Activated B cell treated with CpG ODN at 0.5 μM for 24 hours (primary cell): ENCODE measurements at regions not wholly inside any gene's neighbourhood (a gene's known extent, or its start where the extent isn't known, plus 50 kb on each side); places are given as distances from the start of the nearest gene placed in this dataset.

Experiments
- ATAC-seq: fragments of 200-7000 bp; cut with Tn5 transposase; one replicate; pipeline ENCODE4 v1.10.0; 2021; ENCODE audit warnings: low read depth, mild to moderate bottlenecking, moderate library complexity
- CTCF ChIA-PET: fragments of 350-600 bp; sonication (Branson Sonifier 250); formaldehyde crosslinking; loops from one replicate; lab custom pipeline; 2021; ENCODE audit warnings: antibody characterized with exemption; lab: Charles Lee
- POLR2A ChIA-PET: fragments of 350-600 bp; sonication (Branson Sonifier 250); formaldehyde crosslinking; loops from one replicate; lab custom pipeline; 2021; ENCODE audit warnings: antibody characterized with exemption; lab: Charles Lee
- DNase-seq: peaks from one replicate; pipeline ENCODE4 v3.0.0; 2022
- H3K27ac Mint-ChIP-seq: one replicate; pipeline ENCODE4 v1.8.0; 2020; ENCODE audit warnings: mixed read lengths
- H3K27me3 Mint-ChIP-seq: one replicate; pipeline ENCODE4 v1.8.0; 2021; ENCODE audit warnings: mixed read lengths
- H3K36me3 Mint-ChIP-seq: one replicate; pipeline ENCODE4 v1.8.0; 2021; ENCODE audit warnings: low read depth, mixed read lengths
- H3K4me1 Mint-ChIP-seq: one replicate; pipeline ENCODE4 v1.8.0; 2021; ENCODE audit warnings: mixed read lengths
- H3K4me3 Mint-ChIP-seq: one replicate; pipeline ENCODE4 v1.8.0; 2020; ENCODE audit warnings: mild to moderate bottlenecking, mixed read lengths
- H3K9me3 Mint-ChIP-seq: one replicate; pipeline ENCODE4 v1.8.0; 2020; ENCODE audit warnings: mixed read lengths
- intact Hi-C: fragments of 100-400 bp; cut with micrococcal nuclease; formaldehyde crosslinking; loops from one replicate; pipeline ENCODE4 v1.15.1; 2024
- TF ChIP-seq, protein P1 (sequence below): fragments of 200-600 bp; IDR thresholded peaks from one replicate; pipeline ENCODE4 v1.8.0; 2022; ENCODE audit warnings: antibody characterized with exemption, mild to moderate bottlenecking

DNA sequence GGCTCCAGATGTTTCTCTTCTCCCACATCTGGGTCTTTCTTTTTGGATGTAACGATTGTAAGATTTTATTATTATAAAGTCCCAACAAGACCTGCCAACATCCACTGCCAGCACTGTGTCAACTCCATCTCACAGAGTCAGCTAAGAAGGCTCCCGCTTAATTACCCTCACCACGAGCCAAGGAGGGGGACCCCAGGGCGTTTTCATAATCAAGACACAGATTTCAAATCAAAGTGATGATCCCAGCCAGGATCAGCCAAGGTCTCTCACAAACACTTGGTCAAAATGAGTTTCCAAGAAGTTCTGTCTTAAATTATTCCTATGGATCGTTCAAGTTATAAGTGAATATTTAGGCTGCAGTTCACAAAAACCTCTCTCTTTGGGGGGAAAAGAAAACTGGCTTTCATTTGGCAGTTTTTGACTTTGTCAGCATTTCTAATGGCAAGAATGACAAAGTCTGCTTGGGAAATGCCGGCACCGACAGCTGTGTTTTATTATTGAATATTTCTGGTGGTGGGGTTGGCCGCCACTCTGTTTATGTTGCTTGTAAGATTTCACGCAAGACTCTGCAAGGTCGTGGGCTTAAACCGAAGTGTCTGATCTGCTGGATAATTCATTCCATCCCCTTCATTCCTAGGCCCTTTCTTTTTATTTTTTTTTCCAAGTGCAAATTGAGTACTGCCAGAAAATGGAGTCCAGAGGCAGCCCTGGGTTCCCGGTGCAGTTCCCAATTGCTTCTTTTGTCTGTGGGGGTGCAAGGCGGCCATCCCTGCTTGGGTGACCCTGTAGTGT, 170.2 kb upstream of the PMEPA1 start:
- H3K27me3 Mint-ChIP-seq, result peaks cover 19% of the 10 kb centered on the region
- H3K4me1 Mint-ChIP-seq, result no peaks in the 10 kb centered on the region
- no peaks in the 10 kb centered on the region for H3K36me3 Mint-ChIP-seq
- CTCF ChIA-PET, result no interaction called here
- no peaks in the 10 kb centered on the region for H3K9me3 Mint-ChIP-seq
- no peak for ATAC-seq
- TF ChIP-seq, protein P1, sequence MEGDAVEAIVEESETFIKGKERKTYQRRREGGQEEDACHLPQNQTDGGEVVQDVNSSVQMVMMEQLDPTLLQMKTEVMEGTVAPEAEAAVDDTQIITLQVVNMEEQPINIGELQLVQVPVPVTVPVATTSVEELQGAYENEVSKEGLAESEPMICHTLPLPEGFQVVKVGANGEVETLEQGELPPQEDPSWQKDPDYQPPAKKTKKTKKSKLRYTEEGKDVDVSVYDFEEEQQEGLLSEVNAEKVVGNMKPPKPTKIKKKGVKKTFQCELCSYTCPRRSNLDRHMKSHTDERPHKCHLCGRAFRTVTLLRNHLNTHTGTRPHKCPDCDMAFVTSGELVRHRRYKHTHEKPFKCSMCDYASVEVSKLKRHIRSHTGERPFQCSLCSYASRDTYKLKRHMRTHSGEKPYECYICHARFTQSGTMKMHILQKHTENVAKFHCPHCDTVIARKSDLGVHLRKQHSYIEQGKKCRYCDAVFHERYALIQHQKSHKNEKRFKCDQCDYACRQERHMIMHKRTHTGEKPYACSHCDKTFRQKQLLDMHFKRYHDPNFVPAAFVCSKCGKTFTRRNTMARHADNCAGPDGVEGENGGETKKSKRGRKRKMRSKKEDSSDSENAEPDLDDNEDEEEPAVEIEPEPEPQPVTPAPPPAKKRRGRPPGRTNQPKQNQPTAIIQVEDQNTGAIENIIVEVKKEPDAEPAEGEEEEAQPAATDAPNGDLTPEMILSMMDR, result no peak
- intact Hi-C loops, result no loop called here
- H3K27ac Mint-ChIP-seq, result no peak overlapping the region
- no peak overlapping the region for H3K4me3 Mint-ChIP-seq
- POLR2A ChIA-PET, result no interaction called here
- DNase-seq, result no peak

- no peak overlapping the region for H3K27ac Mint-ChIP-seq
- H3K9me3 Mint-ChIP-seq, result no peaks in the 10 kb centered on the region
- CTCF ChIA-PET, result no interaction called here
- POLR2A ChIA-PET, result no interaction called here
- H3K27me3 Mint-ChIP-seq, result peaks cover 19% of the 10 kb centered on the region
- no peaks in the 10 kb centered on the region for H3K36me3 Mint-ChIP-seq
- TF ChIP-seq, protein P1, result no peak
- ATAC-seq (no peak), DNase-seq (no peak)
- no peaks in the 10 kb centered on the region for H3K4me1 Mint-ChIP-seq
- intact Hi-C loops, result no loop called here
- no peak overlapping the region for H3K4me3 Mint-ChIP-seq
Observed at GRCh38 chr20:57879437-57879778, 169.6 kb upstream of the PMEPA1 start.

GRCh38 chr20:57878786-57879424, 169.1 kb upstream of the PMEPA1 start:
- POLR2A ChIA-PET, result no interaction called here
- no peak for ATAC-seq
- no peak overlapping the region for H3K27ac Mint-ChIP-seq
- intact Hi-C loops, result no loop called here
- no peaks in the 10 kb centered on the region for H3K9me3 Mint-ChIP-seq
- H3K27me3 Mint-ChIP-seq, result peaks cover 16% of the 10 kb centered on the region
- TF ChIP-seq, protein P1, result no peak
- no peak overlapping the region for H3K4me3 Mint-ChIP-seq
- CTCF ChIA-PET, result no interaction called here
- no peaks in the 10 kb centered on the region for H3K4me1 Mint-ChIP-seq
- H3K36me3 Mint-ChIP-seq, result no peaks in the 10 kb centered on the region
- no peak for DNase-seq

- Mint-ChIP-seq H3K27me3 (peaks cover 14% of the 10 kb centered on the region), H3K4me3 (no peak overlapping the region), H3K9me3 (no peaks in the 10 kb centered on the region), H3K36me3 (no peaks in the 10 kb centered on the region), H3K27ac (no peak overlapping the region), H3K4me1 (no peaks in the 10 kb centered on the region)
- TF ChIP-seq, protein P1, result no peak
- ATAC-seq (no peak), DNase-seq (no peak)
- intact Hi-C loops, result no loop called here
- ChIA-PET POLR2A (no interaction called here), CTCF (no interaction called here)
Observed at GRCh38 chr20:57877995-57878394, 168.2 kb upstream of the PMEPA1 start.

DNA sequence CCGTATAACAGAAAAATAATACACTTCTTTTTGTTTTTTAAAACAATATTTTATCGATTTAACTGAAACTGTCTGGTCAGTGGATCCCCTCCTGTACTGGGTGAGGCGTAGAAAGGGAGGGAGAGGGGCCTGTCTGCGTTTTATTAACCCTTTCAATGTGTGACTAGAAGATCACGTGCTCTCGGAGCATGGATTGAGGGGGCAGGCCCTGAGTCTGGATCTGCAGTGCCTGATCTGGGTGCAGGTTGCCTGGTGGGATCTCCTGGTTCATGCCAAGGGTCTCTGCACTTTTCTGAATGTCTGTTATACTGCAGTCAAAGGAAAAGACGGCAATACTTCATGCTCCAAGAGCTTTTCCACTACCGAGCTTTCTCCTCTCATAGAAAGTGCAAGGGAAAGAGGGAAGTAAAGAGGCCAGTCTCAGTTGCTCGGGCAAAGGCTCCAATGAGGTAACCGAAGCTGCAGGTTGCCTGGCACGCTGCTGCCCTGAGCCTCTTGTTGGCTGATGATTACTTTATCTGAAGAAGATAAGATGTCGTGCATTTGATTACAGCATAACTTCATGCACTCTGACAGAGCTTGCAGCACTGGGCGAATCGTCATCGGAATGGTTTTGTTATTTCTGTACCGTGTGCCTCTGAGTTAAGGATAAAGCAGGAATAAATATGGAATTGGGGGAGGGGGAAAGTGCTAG, 167.5 kb upstream of the PMEPA1 start:
- Mint-ChIP-seq H3K36me3 (no peaks in the 10 kb centered on the region), H3K4me1 (no peaks in the 10 kb centered on the region), H3K9me3 (no peaks in the 10 kb centered on the region), H3K27me3 (peaks cover 11% of the 10 kb centered on the region), H3K27ac (no peak overlapping the region), H3K4me3 (no peak overlapping the region)
- ChIA-PET POLR2A (no interaction called here), CTCF (no interaction called here)
- TF ChIP-seq, protein P1, result no peak
- ATAC-seq (no peak), DNase-seq (no peak)
- intact Hi-C loops, result no loop called here
